Omental fat pad (tissue), 3 donors: ENCODE measurements at regions not wholly inside any gene's neighbourhood (a gene's known extent, or its start where the extent isn't known, plus 50 kb on each side); places are given as distances from the start of the nearest gene placed in this dataset.

Experiments
- ATAC-seq: fragments of 150-250 bp; one replicate; pipeline ENCODE4 v1.9.1; 2016; ENCODE audit warnings: mild to moderate bottlenecking, moderate library complexity; ENCODE audit not compliant: low FRiP score
- DNase-seq: peaks from one replicate; pipeline ENCODE4 v3.0.0-alpha.2; 2019; ENCODE audit warnings: low spot score
- TF ChIP-seq, protein P1 (sequence below), 3 donors: fragments of 450-650 bp; IDR thresholded peaks; one replicate each; pipeline ENCODE4 v1.5.1; 2016 to 2017; ENCODE audit warnings: antibody characterized with exemption in 3 of 3, mild to moderate bottlenecking in 3 of 3, moderate library complexity in 2 of 3

DNA sequence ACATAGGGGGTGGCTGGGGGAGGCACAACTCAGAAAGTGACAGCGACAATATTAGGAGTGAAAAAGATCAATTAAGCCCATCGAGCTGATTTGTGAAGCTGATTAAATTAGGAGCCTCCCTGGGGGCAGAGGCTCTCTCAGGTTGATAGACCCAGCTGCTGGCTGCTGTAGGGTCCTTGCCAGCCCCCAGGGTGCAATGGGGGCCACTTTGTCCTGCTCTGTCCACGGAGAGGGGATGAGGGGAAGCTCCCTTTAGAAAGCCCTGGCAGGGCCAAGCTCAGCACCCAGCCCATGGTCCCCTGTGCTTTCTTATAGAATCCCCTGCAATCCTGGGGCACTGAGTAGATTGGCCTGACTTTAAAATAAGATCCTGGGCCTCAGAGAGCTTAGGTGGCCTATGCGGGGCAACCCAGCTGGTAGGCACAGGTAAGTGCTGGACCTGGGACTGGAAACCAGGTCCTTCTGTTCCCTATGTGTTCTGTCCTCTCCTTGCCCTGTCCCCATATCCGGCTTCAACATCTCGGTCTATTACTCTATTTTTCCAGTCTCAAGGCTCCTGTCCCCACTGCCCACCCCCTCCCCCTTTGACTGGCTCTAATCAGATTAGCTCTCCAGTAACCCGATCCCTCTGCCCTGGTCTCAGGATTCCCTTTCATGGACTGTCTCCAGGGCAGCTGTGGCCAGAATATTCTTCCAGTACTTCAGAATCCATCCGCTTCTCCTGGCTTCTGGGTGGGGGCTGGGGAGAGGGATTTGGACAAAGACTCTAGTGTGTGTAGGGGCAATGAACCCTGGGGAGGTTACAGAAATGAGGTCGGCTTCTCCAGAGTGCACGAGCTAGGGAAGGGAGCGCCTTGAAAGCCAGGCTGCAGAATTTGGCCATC is 259.6 kb downstream of the RPS24 start:
- TF ChIP-seq, protein P1, sequence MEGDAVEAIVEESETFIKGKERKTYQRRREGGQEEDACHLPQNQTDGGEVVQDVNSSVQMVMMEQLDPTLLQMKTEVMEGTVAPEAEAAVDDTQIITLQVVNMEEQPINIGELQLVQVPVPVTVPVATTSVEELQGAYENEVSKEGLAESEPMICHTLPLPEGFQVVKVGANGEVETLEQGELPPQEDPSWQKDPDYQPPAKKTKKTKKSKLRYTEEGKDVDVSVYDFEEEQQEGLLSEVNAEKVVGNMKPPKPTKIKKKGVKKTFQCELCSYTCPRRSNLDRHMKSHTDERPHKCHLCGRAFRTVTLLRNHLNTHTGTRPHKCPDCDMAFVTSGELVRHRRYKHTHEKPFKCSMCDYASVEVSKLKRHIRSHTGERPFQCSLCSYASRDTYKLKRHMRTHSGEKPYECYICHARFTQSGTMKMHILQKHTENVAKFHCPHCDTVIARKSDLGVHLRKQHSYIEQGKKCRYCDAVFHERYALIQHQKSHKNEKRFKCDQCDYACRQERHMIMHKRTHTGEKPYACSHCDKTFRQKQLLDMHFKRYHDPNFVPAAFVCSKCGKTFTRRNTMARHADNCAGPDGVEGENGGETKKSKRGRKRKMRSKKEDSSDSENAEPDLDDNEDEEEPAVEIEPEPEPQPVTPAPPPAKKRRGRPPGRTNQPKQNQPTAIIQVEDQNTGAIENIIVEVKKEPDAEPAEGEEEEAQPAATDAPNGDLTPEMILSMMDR (IDR thresholded peaks at IDR 0.05) = no peak
- ATAC-seq (no peak), DNase-seq (no peak)

- DNase-seq = no peak
- TF ChIP-seq, protein P1 (IDR thresholded peaks at IDR 0.05) = no peak
- ATAC-seq = no peak
These were observed 261.6 kb downstream of the RPS24 start for GRCh38 chr10:78295242-78295641.

DNA sequence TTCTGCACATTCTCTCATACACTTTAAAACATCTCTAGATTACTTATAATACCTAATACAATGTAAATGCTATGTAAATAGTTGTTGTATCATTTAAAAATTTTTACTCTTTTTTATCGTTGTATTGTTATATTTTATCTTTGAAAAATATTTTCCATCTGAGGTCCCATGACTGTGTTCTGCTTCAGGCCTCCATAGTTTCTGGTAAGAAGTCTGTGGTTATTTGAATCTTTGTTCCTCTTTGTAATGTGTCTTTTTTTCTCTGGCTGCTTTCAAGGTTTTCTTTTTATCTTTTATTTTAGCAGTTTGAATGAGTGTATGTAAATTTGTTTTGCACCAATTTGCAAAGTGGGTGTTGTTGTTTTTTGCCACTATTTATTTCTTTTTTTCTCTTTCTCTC is 263.1 kb downstream of the RPS24 start:
- TF ChIP-seq, protein P1 (IDR thresholded peaks at IDR 0.05) = no peak
- ATAC-seq = no peak

GRCh38 chr10:78297997-78298396 is 264.3 kb downstream of the RPS24 start:
- DNase-seq (no peak), ATAC-seq (no peak)
- TF ChIP-seq, protein P1 (IDR thresholded peaks at IDR 0.05) = no peak

More for the DNA sequence above, 263.1 kb downstream of the RPS24 start:
- DNase-seq = no peak

DNA sequence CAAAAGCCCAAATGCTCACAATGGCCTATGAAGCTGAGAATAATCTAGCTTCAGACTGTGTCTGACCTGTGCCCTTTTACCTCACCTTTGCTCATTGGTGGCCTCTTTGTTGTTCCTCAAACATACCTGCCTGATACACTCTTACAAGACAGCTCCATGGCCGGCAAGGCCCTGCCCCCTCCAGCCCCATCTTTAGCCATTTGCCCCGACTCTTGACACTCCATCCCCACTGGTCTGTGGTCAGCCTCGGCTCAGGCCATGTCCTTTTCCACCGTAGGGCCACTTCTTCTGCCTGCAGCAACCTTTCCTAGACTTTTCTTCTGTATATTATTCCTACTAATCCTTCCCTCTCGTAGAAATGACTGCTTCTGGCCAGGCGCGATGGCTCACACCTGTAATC is 265.2 kb downstream of the RPS24 start:
- DNase-seq (no peak), ATAC-seq (no peak)
- TF ChIP-seq, protein P1 (IDR thresholded peaks at IDR 0.05) = no peak

- ATAC-seq (no peak), DNase-seq (no peak)
- TF ChIP-seq, protein P1 (IDR thresholded peaks at IDR 0.05) = no peak
These were observed 266.3 kb downstream of the RPS24 start for GRCh38 chr10:78299851-78300468.
